Sigmoid colon (tissue), 6 donors: ENCODE measurements at regions not wholly inside any gene's neighbourhood (a gene's known extent, or its start where the extent isn't known, plus 50 kb on each side); places are given as distances from the start of the nearest gene placed in this dataset.

Source experiments
- DNase-seq: peaks from one replicate; pipeline ENCODE4 v3.0.0-alpha.2; 2019
- H3K27ac ChIP-seq, 4 donors: fragments of 200-600 bp; sonication (generic); one replicate each; pipeline ENCODE4 v1.5.1; 2016 to 2019; ENCODE audit warnings: mild to moderate bottlenecking in 1 of 4
- H3K27me3 ChIP-seq, 3 donors: fragments of 200-600 bp; sonication (generic); one replicate each; pipeline ENCODE4 v1.5.1; 2019; ENCODE audit warnings: mild to moderate bottlenecking in 1 of 3
- H3K36me3 ChIP-seq, 4 donors: fragments of 200-600 bp; sonication (generic); one replicate each; pipeline ENCODE4 v1.5.1; 2016 to 2019
- H3K4me1 ChIP-seq, 4 donors: fragments of 200-600 bp; sonication (generic); one replicate each; pipeline ENCODE4 v1.5.1; 2017 to 2019
- H3K4me3 ChIP-seq, 4 donors: fragments of 200-600 bp; sonication (generic); one replicate each; pipeline ENCODE4 v1.5.1; 2017 to 2019; ENCODE audit warnings: mild to moderate bottlenecking in 2 of 4, moderate library complexity in 1 of 4
- H3K9me3 ChIP-seq, 4 donors: fragments of 200-600 bp in 3 of 4; sonication (generic) in 3 of 4; one replicate each; pipeline versions ENCODE4 v1.5.1 to v1.6.1; 2013 to 2019
- EP300 ChIP-seq, 4 donors: sonication (generic); formaldehyde crosslinking; IDR thresholded peaks; one replicate each; pipeline ENCODE4 v1.6.1; 2017; ENCODE audit warnings: antibody characterized with exemption in 4 of 4
- POLR2A ChIP-seq, 2 donors: fragments of 450-650 bp; IDR thresholded peaks; one replicate each; pipeline ENCODE4 v1.6.1; 2016; ENCODE audit warnings: antibody characterized with exemption in 2 of 2, mild to moderate bottlenecking in 2 of 2, moderate library complexity in 2 of 2
- POLR2AphosphoS5 ChIP-seq, 4 donors: sonication (generic); formaldehyde crosslinking; IDR thresholded peaks; one replicate each; pipeline ENCODE4 v1.6.1; 2017; ENCODE audit warnings: antibody characterized with exemption in 4 of 4
- WGBS, 2 donors: extraction: QIAGEN DNeasy Blood & Tissue Kit; methylation state at CpG; one replicate each; pipeline ENCODE4 v1.1.7; 2013; 5-methylcytosine and 5-hydroxymethylcytosine counted together
- intact Hi-C: fragments of 100-400 bp; cut with DNase I; formaldehyde crosslinking; loops from one replicate; pipeline ENCODE4 v1.15.1; 2023
- TF ChIP-seq, protein P1 (sequence below), 4 experiments: fragments of 450-650 bp in 3 of 4; fragments of 200-600 bp in 1 of 4; IDR thresholded peaks; one replicate each; pipeline ENCODE4 v1.5.1; 2016 to 2019; ENCODE audit warnings: antibody characterized with exemption in 4 of 4, mild to moderate bottlenecking in 3 of 4, moderate library complexity in 2 of 4
- donor health status: healthy with polysubstance abuse.
- donor health status: healthy.

DNA sequence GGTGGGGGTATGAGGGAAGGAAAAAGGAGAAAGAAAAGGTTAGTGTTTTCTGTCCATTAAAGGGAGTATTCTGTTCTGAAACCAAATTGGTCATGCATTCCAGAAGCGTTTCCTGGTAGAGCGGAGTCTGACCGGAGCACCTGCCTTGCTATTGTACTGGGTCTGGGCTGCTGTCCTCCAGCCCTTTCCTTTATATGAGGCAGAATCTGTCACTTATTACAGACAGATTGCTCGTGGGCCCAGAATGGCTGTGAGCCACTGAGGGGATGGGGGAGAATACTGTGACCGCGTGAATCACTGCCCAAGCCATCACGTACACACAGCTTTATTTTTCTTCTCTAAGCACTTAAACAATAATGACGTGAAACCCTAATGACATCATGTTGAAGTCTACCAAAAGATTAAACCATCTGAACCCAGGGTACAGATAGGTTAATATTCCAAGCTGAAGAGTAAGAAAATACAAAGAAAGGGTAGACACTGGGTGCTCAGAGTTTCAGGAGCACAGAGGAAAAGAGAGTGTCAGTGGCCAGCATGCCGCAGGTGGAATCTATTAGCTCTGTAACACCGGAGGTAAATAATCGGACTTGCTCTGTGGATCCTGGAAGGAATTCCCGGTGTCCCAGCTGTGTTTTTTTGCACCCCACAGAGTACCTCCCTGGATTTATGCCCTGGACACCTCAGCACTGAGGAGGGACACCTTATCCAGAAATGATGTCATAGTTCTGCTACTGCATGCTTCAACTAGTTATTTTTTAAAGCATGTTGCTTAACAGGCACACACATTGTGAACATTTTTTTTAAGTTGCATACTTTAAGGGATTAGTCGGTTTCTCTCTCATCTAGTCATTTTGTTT, 573.3 kb downstream of the PKHD1 start:
- Histone ChIP-seq H3K27ac (no peak overlapping the region), H3K4me3 (no peak overlapping the region), H3K9me3 (peaks cover 0 to 1% (median 0%) of the 10 kb centered on the region in 4 donors), H3K4me1 (no peaks in the 10 kb centered on the region), H3K27me3 (no peaks in the 10 kb centered on the region), H3K36me3 (no peaks in the 10 kb centered on the region)
- intact Hi-C loops = no loop called here
- 24 to 62% methylated on average over 13 of the region's 13 CpGs for WGBS, 2 donors
- no peak for DNase-seq
- no peak for TF ChIP-seq POLR2A (IDR thresholded peaks at IDR 0.05)
- no peak for TF ChIP-seq EP300 (IDR thresholded peaks at IDR 0.05)
- TF ChIP-seq, protein P1, sequence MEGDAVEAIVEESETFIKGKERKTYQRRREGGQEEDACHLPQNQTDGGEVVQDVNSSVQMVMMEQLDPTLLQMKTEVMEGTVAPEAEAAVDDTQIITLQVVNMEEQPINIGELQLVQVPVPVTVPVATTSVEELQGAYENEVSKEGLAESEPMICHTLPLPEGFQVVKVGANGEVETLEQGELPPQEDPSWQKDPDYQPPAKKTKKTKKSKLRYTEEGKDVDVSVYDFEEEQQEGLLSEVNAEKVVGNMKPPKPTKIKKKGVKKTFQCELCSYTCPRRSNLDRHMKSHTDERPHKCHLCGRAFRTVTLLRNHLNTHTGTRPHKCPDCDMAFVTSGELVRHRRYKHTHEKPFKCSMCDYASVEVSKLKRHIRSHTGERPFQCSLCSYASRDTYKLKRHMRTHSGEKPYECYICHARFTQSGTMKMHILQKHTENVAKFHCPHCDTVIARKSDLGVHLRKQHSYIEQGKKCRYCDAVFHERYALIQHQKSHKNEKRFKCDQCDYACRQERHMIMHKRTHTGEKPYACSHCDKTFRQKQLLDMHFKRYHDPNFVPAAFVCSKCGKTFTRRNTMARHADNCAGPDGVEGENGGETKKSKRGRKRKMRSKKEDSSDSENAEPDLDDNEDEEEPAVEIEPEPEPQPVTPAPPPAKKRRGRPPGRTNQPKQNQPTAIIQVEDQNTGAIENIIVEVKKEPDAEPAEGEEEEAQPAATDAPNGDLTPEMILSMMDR (IDR thresholded peaks at IDR 0.05) = no peak
- TF ChIP-seq POLR2AphosphoS5 (IDR thresholded peaks at IDR 0.05) = no peak

DNA sequence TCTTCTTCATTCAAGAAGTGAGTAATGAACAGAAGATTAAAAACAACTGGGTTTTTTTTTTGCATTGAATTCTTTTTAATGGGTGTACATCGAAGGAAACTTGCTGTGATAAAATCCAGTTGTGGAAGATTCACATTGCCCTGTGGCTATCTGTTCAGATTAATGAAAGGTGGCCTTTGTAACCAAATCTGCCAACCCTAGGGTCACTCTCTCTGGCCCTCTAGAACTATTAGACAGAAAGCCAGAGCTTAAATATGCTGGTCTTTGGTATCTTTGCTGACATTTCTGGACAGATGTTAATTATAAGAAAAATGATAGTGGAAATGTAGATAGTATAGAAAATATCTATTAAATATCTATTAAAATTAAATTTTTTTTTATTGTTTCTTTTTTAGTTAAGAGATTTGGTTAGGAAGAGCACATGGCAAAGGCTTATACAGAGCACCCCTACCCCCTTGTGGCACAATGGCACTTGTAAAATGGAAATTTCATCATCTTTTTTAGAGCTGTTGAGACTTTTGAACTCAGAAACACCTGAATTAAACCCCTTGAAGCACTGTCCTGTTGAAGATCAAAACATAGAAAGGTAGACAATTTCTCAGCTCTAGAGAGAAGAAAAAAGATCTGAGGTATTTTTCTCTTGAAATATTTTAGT, 572.5 kb downstream of the PKHD1 start:
- TF ChIP-seq EP300 (IDR thresholded peaks at IDR 0.05) (no peak), POLR2AphosphoS5 (IDR thresholded peaks at IDR 0.05) (no peak), POLR2A (IDR thresholded peaks at IDR 0.05) (no peak)
- TF ChIP-seq, protein P1 (IDR thresholded peaks at IDR 0.05) = no peak
- intact Hi-C loops = no loop called here

DNA sequence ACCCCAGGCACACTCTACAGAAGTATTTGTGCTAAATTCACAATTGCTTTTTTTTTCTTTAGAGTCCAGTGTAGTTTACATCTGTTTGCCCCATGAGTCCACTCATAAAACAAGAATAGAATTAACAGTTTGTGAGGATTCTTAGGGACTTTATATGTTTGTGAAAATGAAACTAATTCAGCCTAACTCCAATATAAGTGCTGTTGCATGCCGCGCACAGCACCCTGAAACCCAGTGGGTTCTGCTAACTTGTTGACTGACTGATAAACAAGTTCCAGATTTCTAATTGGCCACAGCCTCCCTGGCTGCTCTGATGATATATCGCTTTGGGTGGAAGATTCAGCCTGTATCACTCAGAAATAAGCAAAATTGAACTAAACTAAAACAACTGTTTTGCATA, 561.4 kb downstream of the PKHD1 start:
- Histone ChIP-seq H3K36me3 (no peaks in the 10 kb centered on the region), H3K4me1 (no peaks in the 10 kb centered on the region), H3K27ac (no peak overlapping the region), H3K27me3 (no peaks in the 10 kb centered on the region), H3K9me3 (no peaks in the 10 kb centered on the region), H3K4me3 (no peak overlapping the region)
- intact Hi-C loops = no loop called here
- DNase-seq = no peak
- WGBS, 2 donors = 89 to 91% methylated on average over 3 of the region's 3 CpGs
- TF ChIP-seq, protein P1 (IDR thresholded peaks at IDR 0.05) = no peak
- TF ChIP-seq POLR2A (IDR thresholded peaks at IDR 0.05) = no peak
- TF ChIP-seq EP300 (IDR thresholded peaks at IDR 0.05) = no peak
- no peak for TF ChIP-seq POLR2AphosphoS5 (IDR thresholded peaks at IDR 0.05)

More for the DNA sequence above, 572.5 kb downstream of the PKHD1 start:
- no peaks in the 10 kb centered on the region for H3K4me1 ChIP-seq
- no peak overlapping the region for H3K27ac ChIP-seq
- no peak for DNase-seq
- 65 to 70% methylated on average over 1 of the region's 1 CpG for WGBS, 2 donors
- H3K4me3 ChIP-seq = no peak overlapping the region
- no peaks in the 10 kb centered on the region for H3K36me3 ChIP-seq
- peaks cover 0 to 1% (median 0%) of the 10 kb centered on the region in 4 donors for H3K9me3 ChIP-seq
- no peaks in the 10 kb centered on the region for H3K27me3 ChIP-seq

DNA sequence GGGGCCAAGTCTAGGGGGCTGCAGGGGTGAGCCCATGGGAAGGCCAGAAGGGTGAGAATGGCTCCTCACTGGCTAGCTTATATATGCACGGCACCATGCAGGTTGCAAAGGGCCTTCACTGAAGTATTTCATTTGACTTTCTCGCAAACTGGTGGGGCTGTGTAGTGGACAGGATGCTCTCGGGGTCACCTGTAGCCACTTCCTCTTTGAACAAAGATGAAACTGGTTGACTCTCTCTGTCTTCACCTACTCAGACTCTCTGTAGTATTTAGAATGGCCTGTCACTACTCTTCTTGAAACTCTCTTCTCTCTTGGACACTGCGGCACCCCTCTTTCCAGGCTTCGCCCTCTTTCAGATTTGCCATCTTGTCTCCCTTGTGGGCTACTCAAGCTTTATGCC, 560.5 kb downstream of the PKHD1 start:
- Histone ChIP-seq H3K27me3 (no peaks in the 10 kb centered on the region), H3K27ac (no peak overlapping the region), H3K4me1 (no peaks in the 10 kb centered on the region), H3K36me3 (no peaks in the 10 kb centered on the region), H3K9me3 (no peaks in the 10 kb centered on the region), H3K4me3 (no peak overlapping the region)
- intact Hi-C loops = no loop called here
- no peak for TF ChIP-seq EP300 (IDR thresholded peaks at IDR 0.05)
- TF ChIP-seq, protein P1 (IDR thresholded peaks at IDR 0.05) = no peak
- no peak for TF ChIP-seq POLR2A (IDR thresholded peaks at IDR 0.05)
- 90 to 92% methylated on average over 4 of the region's 5 CpGs for WGBS, 2 donors
- DNase-seq = no peak
